WTC11 (cell line): ENCODE measurements at regions not wholly inside any gene's neighbourhood (a gene's known extent, or its start where the extent isn't known, plus 50 kb on each side); places are given as distances from the start of the nearest gene placed in this dataset.

Experiments
- ATF3 ChIP-seq: sonication (generic); formaldehyde crosslinking; conservative IDR thresholded peaks from 2 replicates; pipeline ENCODE4 v1.8.1; 2022; ENCODE audit warnings: mild to moderate bottlenecking, missing genetic modification reagents
- ATF6 ChIP-seq: sonication (generic); formaldehyde crosslinking; IDR thresholded peaks from 2 replicates; pipeline ENCODE4 v1.8.1; 2023; ENCODE audit warnings: mild to moderate bottlenecking, missing genetic modification reagents
- CTCF ChIP-seq: fragments of 200-600 bp; IDR thresholded peaks from 2 replicates; pipeline ENCODE4 v1.8.0; 2022; ENCODE audit warnings: antibody characterized with exemption
- HMGXB4 ChIP-seq: sonication (generic); formaldehyde crosslinking; IDR thresholded peaks from 2 replicates; pipeline ENCODE4 v1.8.1; 2023; ENCODE audit warnings: mild to moderate bottlenecking, moderate library complexity, missing genetic modification reagents
- NFYB ChIP-seq: sonication (generic); formaldehyde crosslinking; conservative IDR thresholded peaks from 2 replicates; pipeline ENCODE4 v1.8.0; 2022; ENCODE audit warnings: low read depth, missing genetic modification reagents
- PREB ChIP-seq: sonication (generic); formaldehyde crosslinking; IDR thresholded peaks from 2 replicates; pipeline ENCODE4 v1.8.1; 2022; ENCODE audit warnings: mild to moderate bottlenecking, missing genetic modification reagents, moderate library complexity, borderline replicate concordance

GRCh38 chr2:103144837-103145236 is 383.0 kb downstream of the TMEM182 start:
- TF ChIP-seq CTCF: no peak
- no peak for TF ChIP-seq ATF3 (CRISPR knock-in tag)
- TF ChIP-seq ATF6: no peak
- no peak for TF ChIP-seq HMGXB4 (CRISPR knock-in tag)
- no peak for TF ChIP-seq PREB
- no peak for TF ChIP-seq NFYB
